GM21367 (cell line): ENCODE measurements at regions not wholly inside any gene's neighbourhood (a gene's known extent, or its start where the extent isn't known, plus 50 kb on each side); places are given as distances from the start of the nearest gene placed in this dataset.
"Not testable (repeated sequence)": the region's sequence is repeated elsewhere in the genome, so short reads cannot be mapped to it uniquely, and the experiment has no call there.

Source experiments
- ATAC-seq: cut with Tn5 transposase; IDR thresholded peaks from one replicate; pipeline ENCODE4 v1.9.1; 2021; ENCODE audit not compliant: unreplicated experiment

- no peak for ATAC-seq
Measured at GRCh38 chr20:53801609-53802370, 208.2 kb upstream of the ZNF217 start.

DNA sequence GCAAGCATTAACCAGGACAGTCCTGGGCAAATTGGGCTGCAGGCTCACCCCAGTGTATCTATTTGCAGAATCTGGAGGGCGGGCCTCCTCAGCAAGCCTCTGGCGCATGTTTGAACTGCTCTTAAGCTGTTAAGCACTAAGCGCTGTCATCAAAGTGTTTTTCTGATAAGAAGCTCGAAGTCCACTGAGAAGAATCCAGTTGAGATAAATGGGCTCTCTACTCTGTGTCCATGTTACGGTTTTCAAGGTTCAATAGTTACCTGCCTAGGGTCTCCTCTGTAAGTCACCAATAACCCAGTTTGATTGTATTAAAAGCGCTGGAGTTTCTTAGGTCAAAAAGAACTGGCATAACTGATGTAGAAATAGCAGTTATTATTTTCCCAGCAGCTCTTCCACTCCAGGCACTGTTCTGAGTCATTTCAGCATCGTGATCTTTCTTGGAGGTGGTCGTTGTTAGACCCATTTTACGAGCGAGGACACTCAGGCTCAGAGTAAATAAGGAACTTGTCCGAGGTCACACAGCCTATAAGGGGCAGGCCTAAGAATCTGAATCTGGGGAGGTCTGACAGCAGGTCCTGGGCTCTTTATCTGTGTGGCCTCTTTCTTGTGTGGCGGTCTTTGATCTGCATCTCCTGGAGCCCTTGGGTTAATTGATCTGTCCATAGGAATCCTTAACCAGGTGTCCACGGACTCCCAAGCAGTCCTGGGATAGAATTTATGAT, 207.4 kb upstream of the ZNF217 start:
- no peak for ATAC-seq

- ATAC-seq = no peak
Measured at GRCh38 chr20:53800418-53800817, 206.8 kb upstream of the ZNF217 start.

GRCh38 chr20:53797085-53797484, 203.4 kb upstream of the ZNF217 start:
- no peak for ATAC-seq

GRCh38 chr20:53795170-53795569, 201.5 kb upstream of the ZNF217 start:
- ATAC-seq = no peak

DNA sequence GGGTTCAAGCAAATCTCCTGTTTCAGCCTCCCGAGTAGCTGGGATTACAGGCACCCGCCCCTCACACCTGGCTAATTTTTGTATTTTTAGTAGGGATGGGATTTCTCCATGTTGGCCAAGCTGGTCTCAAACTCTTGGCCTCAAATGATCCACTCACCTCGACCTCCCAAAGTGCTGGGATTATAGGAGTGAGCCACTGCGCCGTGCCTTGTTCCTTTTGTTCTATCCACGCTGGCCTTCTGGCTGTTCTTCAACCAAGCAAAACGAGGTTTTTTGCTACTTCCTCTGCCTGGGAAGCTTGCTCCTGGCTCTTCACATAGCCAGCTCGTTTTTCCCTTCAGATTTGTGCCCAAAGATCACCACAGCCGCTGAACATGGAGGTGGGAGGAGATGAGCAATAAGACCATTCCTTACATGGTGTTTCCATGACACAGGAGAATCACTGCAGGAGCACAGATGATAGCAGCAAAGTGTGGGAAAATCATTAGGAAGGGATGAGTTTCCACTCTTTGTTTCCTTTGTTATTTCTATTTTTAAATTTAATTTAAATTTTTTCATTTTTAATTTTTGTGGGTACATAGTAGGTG, 201.0 kb upstream of the ZNF217 start:
- ATAC-seq = no peak

- no peak for ATAC-seq
Measured at GRCh38 chr20:53793783-53794383, 200.2 kb upstream of the ZNF217 start.

DNA sequence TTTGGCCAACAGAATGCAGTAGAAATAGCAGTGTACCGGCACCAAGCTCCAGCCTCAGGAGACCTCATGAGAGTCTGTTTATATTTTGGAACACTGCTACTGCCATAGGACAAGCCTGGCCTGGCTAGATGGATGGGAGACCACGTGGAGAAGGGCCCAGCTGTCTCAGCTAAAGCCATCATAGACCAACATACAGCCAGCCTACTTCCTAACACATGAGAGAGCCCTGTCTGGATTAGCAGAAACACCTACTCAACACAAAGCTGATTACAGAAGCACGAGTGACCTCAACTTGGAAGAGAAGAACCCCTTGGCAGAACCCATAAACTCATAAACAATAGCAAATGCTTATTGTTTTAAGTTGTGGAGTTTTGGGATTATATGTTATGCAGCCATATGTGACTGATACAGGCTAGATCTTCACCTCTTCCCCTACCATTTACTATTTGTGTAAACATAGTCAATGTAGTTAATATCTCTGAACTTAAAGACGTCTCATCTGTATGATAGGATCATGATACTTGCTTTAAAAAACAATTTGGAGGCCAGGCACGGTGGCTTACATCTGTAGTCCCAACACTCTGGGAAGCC, 199.4 kb upstream of the ZNF217 start:
- ATAC-seq = no peak

DNA sequence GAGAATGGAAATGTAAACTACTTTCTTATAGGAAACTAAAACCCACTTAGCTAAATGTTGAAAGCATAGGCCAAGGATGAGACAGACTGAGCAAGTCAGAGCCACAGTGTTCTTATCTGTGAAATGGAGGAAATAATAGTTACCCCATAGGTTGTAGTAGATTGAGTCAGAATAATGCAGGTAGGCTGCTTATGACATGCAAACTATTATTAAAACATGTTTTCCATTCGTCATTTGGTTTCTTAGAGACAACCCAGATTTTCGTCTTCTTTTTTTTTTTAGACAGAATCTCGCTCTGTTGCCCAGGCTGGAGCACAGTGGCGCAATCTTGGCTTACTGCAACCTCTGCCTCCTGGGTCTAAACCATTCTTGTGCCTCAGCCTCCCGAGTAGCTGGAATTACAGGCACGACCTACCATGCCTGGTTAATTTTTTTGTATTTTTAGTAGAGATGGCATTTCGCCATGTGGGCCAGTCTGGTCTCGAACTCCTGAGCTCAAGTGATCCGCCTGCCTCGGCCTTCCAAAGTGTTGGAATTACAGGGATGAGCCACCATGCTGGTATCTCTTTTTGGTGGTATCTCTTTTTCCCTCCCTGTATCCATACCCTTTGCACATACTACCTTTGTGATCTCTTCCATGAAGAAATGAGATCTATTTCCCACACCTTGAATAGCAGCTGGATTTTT, 196.5 kb upstream of the ZNF217 start:
- no peak for ATAC-seq

DNA sequence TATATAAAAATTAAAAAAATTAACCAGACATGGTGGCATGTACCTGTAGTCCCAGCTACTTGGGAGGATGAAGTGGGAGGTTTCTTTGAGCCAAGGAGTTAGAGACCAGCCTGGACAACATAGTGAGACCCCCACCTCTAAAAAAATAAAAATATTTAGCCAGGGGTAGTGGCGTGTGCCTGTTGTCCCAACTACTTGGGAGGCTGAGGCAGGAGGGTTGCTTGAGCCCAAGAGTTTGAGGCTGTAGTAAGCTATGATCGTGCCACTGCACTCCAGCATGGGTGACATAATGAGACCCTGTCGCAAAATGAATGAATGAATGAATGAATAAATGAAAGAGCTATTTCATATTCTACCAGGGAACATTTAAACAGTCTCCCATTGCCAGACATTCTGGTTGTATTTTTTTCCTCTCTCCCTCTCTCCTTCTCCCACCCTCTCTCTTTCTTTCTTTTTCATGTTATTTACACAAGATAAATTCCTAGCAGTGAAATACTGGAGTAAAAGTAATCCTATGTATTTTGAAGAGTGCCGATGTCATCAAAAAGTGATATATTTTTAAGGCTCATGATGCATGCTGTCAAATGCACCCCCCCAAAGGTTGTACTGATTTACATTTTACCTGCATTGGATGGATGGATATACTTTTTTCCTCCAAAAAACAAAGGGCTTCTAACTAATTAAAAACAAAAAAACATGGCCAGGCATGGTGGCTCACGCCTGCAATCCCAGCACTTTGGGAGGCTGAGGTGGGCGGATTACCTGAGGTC, 194.8 kb upstream of the ZNF217 start:
- ATAC-seq = no peak

DNA sequence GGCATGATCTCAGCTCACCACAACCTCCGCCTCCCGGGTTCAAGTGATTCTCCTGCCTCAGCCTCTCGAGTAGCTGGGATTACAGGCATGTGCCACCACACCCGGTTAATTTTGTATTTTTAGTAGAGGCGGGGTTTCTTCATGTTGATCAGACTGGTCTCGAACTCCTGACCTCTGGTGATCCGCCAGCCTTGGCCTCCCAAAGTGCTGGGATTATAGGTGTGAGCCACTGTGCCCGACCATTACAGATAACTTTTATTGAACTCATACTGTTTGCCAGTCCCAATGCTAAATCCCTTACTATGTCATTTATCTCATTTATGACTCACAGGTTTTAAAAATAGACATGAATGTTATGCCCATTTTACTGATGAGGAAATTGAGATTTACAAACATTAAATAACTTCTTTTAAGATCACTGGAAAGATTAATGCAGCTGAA, 193.9 kb upstream of the ZNF217 start:
- ATAC-seq = not testable (repeated sequence)

- ATAC-seq = no peak
Measured at GRCh38 chr20:53786445-53787267, 193.0 kb upstream of the ZNF217 start.

DNA sequence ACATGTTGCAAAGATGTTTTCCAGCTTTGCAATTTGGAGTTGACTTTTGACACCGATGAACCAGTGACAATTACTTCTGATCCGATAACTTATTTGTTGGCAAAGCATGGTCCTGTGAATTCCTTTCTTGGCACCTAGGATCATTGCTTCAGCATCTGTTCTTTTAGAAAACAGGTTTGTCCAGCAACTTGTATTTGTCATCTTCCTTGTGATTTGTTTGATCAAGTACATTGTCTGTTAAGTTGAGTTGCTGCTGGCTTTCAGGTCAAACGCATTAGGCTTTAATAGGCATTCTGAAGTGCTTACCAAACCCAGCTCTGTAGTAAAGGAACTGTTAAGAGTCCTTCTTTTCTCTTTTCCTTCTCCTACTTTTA, 192.4 kb upstream of the ZNF217 start:
- no peak for ATAC-seq

- no peak for ATAC-seq
Measured at GRCh38 chr20:53785320-53785719, 191.7 kb upstream of the ZNF217 start.

GRCh38 chr20:53783768-53784167, 190.1 kb upstream of the ZNF217 start:
- no peak for ATAC-seq

DNA sequence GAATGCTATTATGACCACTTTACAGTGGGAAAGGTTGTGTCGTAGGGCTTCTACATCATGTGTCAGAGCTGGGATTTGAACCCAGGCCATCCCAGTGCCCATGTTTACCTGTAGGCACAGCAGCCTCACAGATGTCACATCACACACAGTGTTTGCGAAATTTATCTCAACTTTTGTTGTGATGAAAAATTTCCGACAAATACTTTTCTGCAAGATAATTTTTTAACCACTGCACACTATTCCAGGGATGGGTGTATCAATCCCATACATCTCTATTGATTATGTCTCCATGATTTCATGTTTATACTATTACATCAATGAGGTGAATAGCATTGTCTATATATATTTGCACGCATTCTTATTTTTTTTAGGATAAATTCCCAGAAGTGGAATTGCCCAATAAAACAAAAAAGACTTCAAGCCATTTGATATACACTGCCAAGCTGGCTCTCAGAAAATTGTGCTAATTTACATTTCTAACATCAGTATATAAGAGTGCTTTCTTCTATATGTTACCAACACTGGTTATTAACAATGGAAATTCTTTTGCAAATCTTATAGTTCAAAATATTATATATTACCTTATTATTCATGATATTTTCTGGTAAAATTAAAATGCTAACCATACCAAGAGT, 189.1 kb upstream of the ZNF217 start:
- ATAC-seq = no peak

DNA sequence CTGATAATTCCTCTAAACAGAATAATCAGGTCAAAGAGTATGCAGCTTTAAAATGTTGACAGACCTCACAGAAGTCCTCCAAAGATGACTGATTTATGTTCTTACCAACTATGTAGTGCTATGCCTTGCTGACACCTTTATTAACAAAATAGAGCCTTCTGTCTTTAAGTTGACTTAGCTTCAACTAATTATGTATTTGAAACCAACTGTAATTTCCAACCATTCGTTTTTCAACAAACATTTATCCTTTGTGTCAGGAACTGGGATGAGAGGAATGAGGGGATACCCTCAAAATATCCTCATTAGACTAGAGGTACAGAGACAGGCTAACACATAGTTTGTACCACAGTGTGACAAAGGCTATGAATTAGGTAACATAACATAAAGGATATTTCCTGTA, 186.2 kb upstream of the ZNF217 start:
- no peak for ATAC-seq

DNA sequence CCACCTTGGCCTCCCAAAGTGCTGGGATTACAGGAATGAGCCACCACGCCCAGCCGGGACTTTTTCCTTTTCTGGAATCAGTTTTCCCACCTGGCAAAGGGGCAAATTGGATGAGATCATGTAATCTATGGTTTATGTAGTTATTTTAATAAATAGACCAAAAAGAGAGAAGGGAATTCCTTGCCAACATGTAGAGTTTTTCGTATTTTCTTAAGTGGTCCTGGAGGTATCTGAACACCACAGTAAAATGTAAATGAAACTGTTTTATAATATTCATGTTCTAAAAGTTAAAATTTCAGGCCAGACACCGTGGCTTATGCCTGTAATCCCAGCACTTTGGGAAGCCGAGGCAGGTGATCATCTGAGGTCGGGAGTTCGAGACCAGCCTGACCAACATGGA, 185.1 kb upstream of the ZNF217 start:
- ATAC-seq = no peak

DNA sequence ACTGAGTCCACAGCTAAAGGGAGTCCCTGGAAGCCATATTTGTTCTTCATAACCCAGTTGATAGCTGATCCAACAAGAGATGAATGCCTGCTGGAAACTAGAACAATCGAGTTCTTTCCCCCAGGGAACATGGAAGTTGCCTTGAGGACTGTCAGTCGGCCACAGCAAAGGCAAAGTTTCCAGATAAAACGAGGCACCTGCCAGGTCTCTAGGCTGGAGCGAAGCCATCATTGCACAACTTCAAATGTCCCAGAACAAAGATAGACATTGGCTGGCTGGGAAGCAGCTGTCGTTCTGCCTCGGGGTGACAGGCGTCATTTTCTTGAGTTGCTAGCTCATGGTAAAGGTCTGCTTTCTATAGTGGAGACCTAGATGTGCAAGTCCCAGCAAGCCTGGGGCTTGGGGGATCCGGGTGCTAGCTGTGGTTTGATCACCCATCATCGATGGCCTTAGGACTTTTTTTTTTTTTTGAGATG, 184.4 kb upstream of the ZNF217 start:
- no peak for ATAC-seq
